ENCODE measurements at regions not wholly inside any gene's neighbourhood (a gene's known extent, or its start where the extent isn't known, plus 50 kb on each side); places are given as distances from the start of the nearest gene placed in this dataset.

GRCh38 chr4:181157647-181158046 lies 1085.6 kb upstream of the TENM3 start:
- no peak for TF ChIP-seq POLR2A (IDR thresholded peaks at IDR 0.05)
- no peak for TF ChIP-seq CTCF (IDR thresholded peaks at IDR 0.05)

All from heart left ventricle (tissue), 13 donors.